Panc1 (cell line): ENCODE measurements at regions not wholly inside any gene's neighbourhood (a gene's known extent, or its start where the extent isn't known, plus 50 kb on each side); places are given as distances from the start of the nearest gene placed in this dataset.

Experiments used
- ATAC-seq: fragments of 200-7000 bp; cut with Tn5 transposase; 2 replicates; pipeline ENCODE4 v1.9.1; 2020; ENCODE audit warnings: mild to moderate bottlenecking, moderate library complexity
- BruUV-seq: library from RNA; stranded (reverse); fragments of 400-500 nt; replicated peaks from 2 replicates; lab custom pipeline; 2021; lab: Mats Ljungman, UMichigan
- CTCF ChIA-PET: fragments of 300-600 bp; sonication (Branson Sonifier 250); formaldehyde crosslinking; loops from one replicate; lab custom pipeline; 2022; ENCODE audit warnings: antibody characterized with exemption; lab: Charles Lee
- POLR2A ChIA-PET: fragments of 300-600 bp; sonication (Branson Sonifier 250); formaldehyde crosslinking; loops from one replicate; lab custom pipeline; 2022; ENCODE audit warnings: antibody characterized with exemption; lab: Charles Lee
- DNase-seq: peaks from one replicate; pipeline ENCODE4 v3.0.0-alpha.2; 2010; ENCODE audit warnings: low read depth, low spot score
- H3K27ac ChIP-seq: 2 replicates; pipeline ENCODE4 v1.5.1; 2011; ENCODE audit warnings: mild to moderate bottlenecking, low read length, inconsistent platforms
- H3K27me3 ChIP-seq: fragments of 200-500 bp; sonication (Bioruptor generic); 2 replicates; pipeline ENCODE4 v1.6.0; 2014; ENCODE audit warnings: low read length, inconsistent platforms; ENCODE audit not compliant: control insufficient read depth, insufficient read depth
- H3K36me3 ChIP-seq: fragments of 200-500 bp; sonication (Bioruptor generic); 2 replicates; pipeline ENCODE4 v1.5.1; 2014; ENCODE audit warnings: inconsistent platforms, mild to moderate bottlenecking, low read length, moderate library complexity; ENCODE audit not compliant: control insufficient read depth, insufficient read depth
- H3K4me1 ChIP-seq: 2 replicates; pipeline ENCODE4 v1.5.1; 2011; ENCODE audit warnings: inconsistent platforms, mild to moderate bottlenecking, low read length, moderate library complexity; ENCODE audit not compliant: control insufficient read depth, insufficient read depth
- H3K4me3 ChIP-seq, 2 experiments: 2 replicates each; pipeline ENCODE4 v1.5.1; 2011 to 2012; ENCODE audit warnings: low read depth in 2 of 2, low read length in 2 of 2, mild to moderate bottlenecking in 2 of 2, inconsistent platforms in 1 of 2, moderate library complexity in 1 of 2
- H3K9me3 ChIP-seq: fragments of 200-500 bp; sonication (Bioruptor generic); 2 replicates; pipeline ENCODE4 v1.5.1; 2014; ENCODE audit warnings: low read depth, mild to moderate bottlenecking, inconsistent platforms, low read length, moderate library complexity; ENCODE audit not compliant: control insufficient read depth, insufficient read depth
- POLR2AphosphoS5 ChIP-seq: IDR thresholded peaks from 2 replicates; pipeline ENCODE4 v1.6.1; 2012; ENCODE audit warnings: mild to moderate bottlenecking, low read depth, low read length, moderate library complexity
- SIN3A ChIP-seq: IDR thresholded peaks from 2 replicates; pipeline ENCODE4 v1.6.1; 2012; ENCODE audit warnings: low read depth, mild to moderate bottlenecking, low read length, moderate library complexity, borderline replicate concordance; ENCODE audit not compliant: insufficient read depth
- TCF7L2 ChIP-seq: IDR thresholded peaks from 2 replicates; pipeline ENCODE4 v1.6.1; 2011; ENCODE audit warnings: mild to moderate bottlenecking, low read depth, low read length, inconsistent platforms
- in situ Hi-C: cut with HindIII; loops from 2 replicates; pipeline ENCODE4 v1.10.0; 2016; ENCODE audit warnings: low sequenced_read_pairs, low pct_unique_long_range_greater_than_20kb
- intact Hi-C: fragments of 100-400 bp; cut with micrococcal nuclease; formaldehyde crosslinking; loops from one replicate; pipeline ENCODE4 v1.10.0; 2022; ENCODE audit not compliant: unreplicated experiment
- TF ChIP-seq, protein P1 (sequence below), 2 experiments: IDR thresholded peaks; 2 replicates each; pipeline ENCODE4 v1.6.1; 2011 to 2012; ENCODE audit warnings: low read depth in 2 of 2, control low read depth in 1 of 2, low read length in 1 of 2, mild to moderate bottlenecking in 1 of 2, moderate library complexity in 1 of 2; ENCODE audit not compliant: insufficient read depth in 1 of 2
- TF ChIP-seq, protein P2 (sequence below): fragments of 450-650 bp; IDR thresholded peaks from 2 replicates; pipeline ENCODE4 v1.5.1; 2017; ENCODE audit warnings: mild to moderate bottlenecking

DNA sequence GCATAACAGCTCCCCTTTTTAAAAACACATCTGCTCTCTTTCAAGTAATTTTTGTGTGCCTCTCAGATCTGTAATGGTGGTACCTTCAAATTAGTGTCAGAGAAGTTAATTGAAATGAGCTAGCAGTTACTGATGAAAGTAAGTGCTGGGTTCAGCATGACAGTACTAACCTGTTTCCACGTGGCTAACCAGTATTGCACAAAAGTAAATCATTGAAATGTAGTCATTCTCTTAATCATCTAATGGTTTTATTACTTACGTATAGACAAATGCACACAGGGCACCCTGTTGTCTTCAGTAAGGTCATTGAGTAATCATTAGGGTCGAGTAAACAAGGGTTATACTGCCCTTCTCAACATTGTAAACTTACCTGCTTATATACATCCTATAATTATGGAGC lies 157.8 kb upstream of the PRR16 start:
- no peak for DNase-seq
- POLR2A ChIA-PET: interaction anchor here (0.6 kb wide), 1 partner anchor 464 kb away, joined by 11 read pairs; no protein-coding TSS in a partner anchor

DNA sequence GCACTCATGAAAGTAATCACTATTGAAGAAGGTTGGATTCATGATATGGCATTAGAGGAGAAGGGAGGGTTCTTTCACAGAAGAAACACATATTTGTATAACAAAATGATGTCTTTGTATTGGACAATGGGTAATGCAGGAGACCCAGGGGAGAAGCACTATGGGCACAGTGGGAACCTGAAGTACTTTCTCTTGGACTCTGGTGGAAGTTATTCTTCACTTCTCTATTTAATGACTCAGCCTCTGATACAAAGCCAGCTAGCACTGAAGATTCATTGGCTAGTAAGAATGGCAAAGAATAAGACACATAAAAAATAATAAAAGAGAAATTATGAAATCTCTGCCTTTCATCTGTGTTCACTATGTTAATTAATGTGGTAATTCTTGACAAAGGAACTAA lies 149.9 kb upstream of the PRR16 start:
- BruUV-seq: no TSS peak
- in situ Hi-C loops (no loop called here), intact Hi-C loops (no loop called here)
- POLR2A ChIA-PET: no interaction called here
- H3K4me1 ChIP-seq: no peaks in the 10 kb centered on the region
- H3K9me3 ChIP-seq: peaks cover 4% of the 10 kb centered on the region; the same call in 1 of the 2 replicates
- H3K27ac ChIP-seq: no peak overlapping the region
- no peak overlapping the region for H3K4me3 ChIP-seq
- TF ChIP-seq, protein P1, sequence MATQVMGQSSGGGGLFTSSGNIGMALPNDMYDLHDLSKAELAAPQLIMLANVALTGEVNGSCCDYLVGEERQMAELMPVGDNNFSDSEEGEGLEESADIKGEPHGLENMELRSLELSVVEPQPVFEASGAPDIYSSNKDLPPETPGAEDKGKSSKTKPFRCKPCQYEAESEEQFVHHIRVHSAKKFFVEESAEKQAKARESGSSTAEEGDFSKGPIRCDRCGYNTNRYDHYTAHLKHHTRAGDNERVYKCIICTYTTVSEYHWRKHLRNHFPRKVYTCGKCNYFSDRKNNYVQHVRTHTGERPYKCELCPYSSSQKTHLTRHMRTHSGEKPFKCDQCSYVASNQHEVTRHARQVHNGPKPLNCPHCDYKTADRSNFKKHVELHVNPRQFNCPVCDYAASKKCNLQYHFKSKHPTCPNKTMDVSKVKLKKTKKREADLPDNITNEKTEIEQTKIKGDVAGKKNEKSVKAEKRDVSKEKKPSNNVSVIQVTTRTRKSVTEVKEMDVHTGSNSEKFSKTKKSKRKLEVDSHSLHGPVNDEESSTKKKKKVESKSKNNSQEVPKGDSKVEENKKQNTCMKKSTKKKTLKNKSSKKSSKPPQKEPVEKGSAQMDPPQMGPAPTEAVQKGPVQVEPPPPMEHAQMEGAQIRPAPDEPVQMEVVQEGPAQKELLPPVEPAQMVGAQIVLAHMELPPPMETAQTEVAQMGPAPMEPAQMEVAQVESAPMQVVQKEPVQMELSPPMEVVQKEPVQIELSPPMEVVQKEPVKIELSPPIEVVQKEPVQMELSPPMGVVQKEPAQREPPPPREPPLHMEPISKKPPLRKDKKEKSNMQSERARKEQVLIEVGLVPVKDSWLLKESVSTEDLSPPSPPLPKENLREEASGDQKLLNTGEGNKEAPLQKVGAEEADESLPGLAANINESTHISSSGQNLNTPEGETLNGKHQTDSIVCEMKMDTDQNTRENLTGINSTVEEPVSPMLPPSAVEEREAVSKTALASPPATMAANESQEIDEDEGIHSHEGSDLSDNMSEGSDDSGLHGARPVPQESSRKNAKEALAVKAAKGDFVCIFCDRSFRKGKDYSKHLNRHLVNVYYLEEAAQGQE (IDR thresholded peaks at IDR 0.05; ENCODE audit: insufficient read depth in 1 of 2, low read depth in 2 of 2, low read length in 1 of 2): no peak
- TF ChIP-seq SIN3A: no peak
- no peak for TF ChIP-seq POLR2AphosphoS5
- TF ChIP-seq TCF7L2: no peak
- TF ChIP-seq, protein P2, sequence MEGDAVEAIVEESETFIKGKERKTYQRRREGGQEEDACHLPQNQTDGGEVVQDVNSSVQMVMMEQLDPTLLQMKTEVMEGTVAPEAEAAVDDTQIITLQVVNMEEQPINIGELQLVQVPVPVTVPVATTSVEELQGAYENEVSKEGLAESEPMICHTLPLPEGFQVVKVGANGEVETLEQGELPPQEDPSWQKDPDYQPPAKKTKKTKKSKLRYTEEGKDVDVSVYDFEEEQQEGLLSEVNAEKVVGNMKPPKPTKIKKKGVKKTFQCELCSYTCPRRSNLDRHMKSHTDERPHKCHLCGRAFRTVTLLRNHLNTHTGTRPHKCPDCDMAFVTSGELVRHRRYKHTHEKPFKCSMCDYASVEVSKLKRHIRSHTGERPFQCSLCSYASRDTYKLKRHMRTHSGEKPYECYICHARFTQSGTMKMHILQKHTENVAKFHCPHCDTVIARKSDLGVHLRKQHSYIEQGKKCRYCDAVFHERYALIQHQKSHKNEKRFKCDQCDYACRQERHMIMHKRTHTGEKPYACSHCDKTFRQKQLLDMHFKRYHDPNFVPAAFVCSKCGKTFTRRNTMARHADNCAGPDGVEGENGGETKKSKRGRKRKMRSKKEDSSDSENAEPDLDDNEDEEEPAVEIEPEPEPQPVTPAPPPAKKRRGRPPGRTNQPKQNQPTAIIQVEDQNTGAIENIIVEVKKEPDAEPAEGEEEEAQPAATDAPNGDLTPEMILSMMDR: no peak
- ATAC-seq: no peak
- H3K27me3 ChIP-seq: no peaks in the 10 kb centered on the region
- no peak for DNase-seq
- no peaks in the 10 kb centered on the region for H3K36me3 ChIP-seq
- CTCF ChIA-PET: no interaction called here

More for the DNA sequence above, 157.8 kb upstream of the PRR16 start:
- TF ChIP-seq POLR2AphosphoS5: no peak
- TF ChIP-seq SIN3A: no peak
- TF ChIP-seq, protein P1 (IDR thresholded peaks at IDR 0.05; ENCODE audit: insufficient read depth in 1 of 2, low read depth in 2 of 2, low read length in 1 of 2): no peak
- no peaks in the 10 kb centered on the region for H3K9me3 ChIP-seq
- intact Hi-C loops: no loop called here
- H3K36me3 ChIP-seq: no peaks in the 10 kb centered on the region
- H3K27me3 ChIP-seq: no peaks in the 10 kb centered on the region
- H3K4me1 ChIP-seq: no peaks in the 10 kb centered on the region
- ATAC-seq: no peak
- H3K4me3 ChIP-seq: no peak overlapping the region
- no peak overlapping the region for H3K27ac ChIP-seq
- CTCF ChIA-PET: no interaction called here
- in situ Hi-C loops: no loop called here
- BruUV-seq: no TSS peak
